Keratinocyte (primary cell): ENCODE measurements at regions not wholly inside any gene's neighbourhood (a gene's known extent, or its start where the extent isn't known, plus 50 kb on each side); places are given as distances from the start of the nearest gene placed in this dataset.

ENCODE experiments used
- CTCF ChIP-seq, 3 experiments: IDR thresholded peaks in 1 of 3; conservative IDR thresholded peaks in 1 of 3; optimal IDR thresholded peaks in 1 of 3; 2 replicates in 2 of 3; 3 replicates in 1 of 3; pipeline versions ENCODE3 to v1.5.1; 2011; ENCODE audit warnings: low read length in 3 of 3, mild to moderate bottlenecking in 3 of 3, moderate library complexity in 2 of 3, control low read depth in 1 of 3, inconsistent platforms in 1 of 3; ENCODE audit not compliant: insufficient read depth in 2 of 3; ENCODE audit errors: extremely low read depth in 1 of 3
- EZH2 ChIP-seq: IDR thresholded peaks from one replicate; pipeline ENCODE4 v1.6.1; 2012; ENCODE audit warnings: inconsistent platforms, mild to moderate bottlenecking, low read length, moderate library complexity

- no peak for TF ChIP-seq CTCF (optimal IDR thresholded peaks at IDR 0.05 in 1 of 3, IDR thresholded peaks at IDR 0.05 in 1 of 3, conservative IDR thresholded peaks at IDR 0.05 in 1 of 3; ENCODE audit: extremely low read depth in 1 of 3, insufficient read depth in 2 of 3, low read length in 3 of 3)
- TF ChIP-seq EZH2: no peak
These were observed 835.6 kb upstream of the SLIT2 start for GRCh38 chr4:19416146-19416545.
